ENCODE measurements at regions not wholly inside any gene's neighbourhood (a gene's known extent, or its start where the extent isn't known, plus 50 kb on each side); places are given as distances from the start of the nearest gene placed in this dataset.

DNA sequence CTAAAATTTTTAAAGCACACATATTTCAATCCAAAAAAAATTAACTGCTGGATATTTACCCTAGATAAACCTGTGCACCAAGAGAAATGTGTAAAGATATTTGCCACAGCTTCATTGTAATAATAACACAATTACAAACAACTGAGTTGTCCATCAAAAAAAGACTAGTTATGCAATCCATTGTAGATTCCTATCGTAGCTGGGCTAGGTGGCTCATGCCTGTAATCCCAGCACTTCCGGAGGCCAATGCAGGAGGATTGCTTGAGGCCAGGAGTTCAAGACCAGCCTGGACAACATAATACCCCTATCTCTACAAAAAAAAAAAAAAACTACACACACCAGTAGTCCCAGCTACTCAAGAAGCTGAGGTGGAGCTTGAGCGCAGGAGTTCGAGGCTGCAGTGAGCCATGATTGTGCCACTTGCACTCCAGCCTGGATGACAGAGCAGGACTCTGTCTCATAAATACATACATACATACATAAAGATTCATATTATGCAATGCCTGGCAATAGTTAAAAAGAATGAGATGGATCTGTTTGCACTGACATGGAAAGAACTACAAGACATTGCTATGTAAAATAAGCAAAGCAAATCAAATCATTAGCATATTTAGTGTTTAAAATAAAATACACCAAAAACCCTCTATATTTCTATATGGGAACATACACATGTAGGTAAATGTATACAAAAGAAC, 56.5 kb upstream of the CCDC28A start:
- Mint-ChIP-seq H3K27ac (no peak overlapping the region), H3K4me1 (ENCODE audit: low read depth) (no peaks in the 10 kb centered on the region), H3K36me3 (ENCODE audit: low read depth) (no peaks in the 10 kb centered on the region), H3K4me3 (no peak overlapping the region), H3K27me3 (peaks cover 32% of the 10 kb centered on the region), H3K9me3 (no peaks in the 10 kb centered on the region)

- no peaks in the 10 kb centered on the region for H3K36me3 Mint-ChIP-seq (ENCODE audit: low read depth)
- no peak overlapping the region for H3K27ac Mint-ChIP-seq
- H3K27me3 Mint-ChIP-seq: peaks cover 25% of the 10 kb centered on the region
- H3K4me1 Mint-ChIP-seq (ENCODE audit: low read depth): no peaks in the 10 kb centered on the region
- no peak overlapping the region for H3K4me3 Mint-ChIP-seq
- H3K9me3 Mint-ChIP-seq: no peaks in the 10 kb centered on the region
These were observed 54.4 kb upstream of the CCDC28A start for GRCh38 chr6:138719011-138719635.

- Mint-ChIP-seq H3K36me3 (ENCODE audit: low read depth) (no peaks in the 10 kb centered on the region), H3K27ac (no peak overlapping the region), H3K9me3 (no peaks in the 10 kb centered on the region), H3K27me3 (peaks cover 24% of the 10 kb centered on the region), H3K4me1 (ENCODE audit: low read depth) (no peaks in the 10 kb centered on the region), H3K4me3 (no peak overlapping the region)
These were observed 53.8 kb upstream of the CCDC28A start for GRCh38 chr6:138719744-138720143.

DNA sequence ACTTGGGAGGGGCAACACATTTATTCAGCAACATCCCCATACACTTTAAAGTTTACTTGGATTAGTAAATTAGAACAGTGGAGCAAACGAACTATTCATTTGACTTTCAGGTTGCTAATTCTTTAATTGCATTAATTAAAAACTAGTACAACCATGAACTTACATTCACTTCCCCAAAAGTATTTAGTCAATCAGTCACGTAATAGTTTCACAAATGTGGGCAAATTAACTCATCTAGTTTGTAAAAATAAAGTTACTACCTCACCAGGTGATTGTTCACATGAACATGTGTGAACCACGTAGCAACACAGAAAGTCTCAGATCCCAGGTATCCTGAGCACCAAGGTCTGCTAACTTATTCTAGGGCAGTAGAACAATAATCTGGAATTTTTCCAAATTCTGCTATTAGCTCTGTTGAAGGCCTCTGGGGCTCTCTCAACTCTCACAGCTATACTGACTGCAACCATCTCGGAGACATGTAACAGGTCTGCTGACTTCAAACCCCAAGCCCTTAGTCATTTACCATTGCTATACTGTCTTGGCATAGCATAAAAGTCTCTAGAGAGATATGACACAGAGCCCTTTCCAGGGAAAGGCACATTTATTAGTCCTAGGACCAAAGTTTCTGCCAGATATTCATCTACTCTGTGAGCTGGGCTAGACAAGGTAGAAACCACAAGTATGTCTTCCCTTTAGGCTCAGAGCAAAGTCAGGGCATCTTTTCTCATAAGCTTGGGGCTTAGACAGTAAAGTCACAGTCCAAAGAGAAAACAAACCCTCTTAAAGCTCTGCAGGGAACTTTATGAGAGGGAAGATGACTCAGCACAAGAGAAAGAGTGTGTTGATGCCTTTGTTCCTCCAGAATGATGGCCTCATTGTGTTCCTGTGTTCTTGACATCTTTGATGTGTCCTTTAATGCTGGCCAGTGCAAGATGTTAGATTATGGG, 50.9 kb upstream of the CCDC28A start:
- no peak overlapping the region for H3K4me3 Mint-ChIP-seq
- H3K27ac Mint-ChIP-seq: no peak overlapping the region
- H3K36me3 Mint-ChIP-seq (ENCODE audit: low read depth): no peaks in the 10 kb centered on the region
- no peaks in the 10 kb centered on the region for H3K9me3 Mint-ChIP-seq
- H3K27me3 Mint-ChIP-seq: peaks cover 8% of the 10 kb centered on the region
- H3K4me1 Mint-ChIP-seq (ENCODE audit: low read depth): no peaks in the 10 kb centered on the region

All from stimulated activated naive CD8-positive, alpha-beta T cell treated with anti-CD3 and anti-CD28 coated beads, Interleukin-15, Interleukin-2, amounts not matched to agents 100 ng/mL and 50 ng/mL, for 24 hours (primary cell).